ENCODE measurements at regions not wholly inside any gene's neighbourhood (a gene's known extent, or its start where the extent isn't known, plus 50 kb on each side); places are given as distances from the start of the nearest gene placed in this dataset.

- TF ChIP-seq ZFX (IDR thresholded peaks at IDR 0.05) = no peak
- TF ChIP-seq CTCF (conservative IDR thresholded peaks at IDR 0.05) = no peak
Observed at GRCh38 chr2:228474466-228474865, 293.0 kb upstream of the SPHKAP start.

All from C4-2B (cell line).